Heart left ventricle (tissue), 13 donors: ENCODE measurements at regions not wholly inside any gene's neighbourhood (a gene's known extent, or its start where the extent isn't known, plus 50 kb on each side); places are given as distances from the start of the nearest gene placed in this dataset.

Experiments
- POLR2A ChIP-seq, 2 donors: fragments of 450-650 bp; IDR thresholded peaks; one replicate each; pipeline ENCODE4 v1.6.1; 2017; ENCODE audit warnings: antibody characterized with exemption in 2 of 2, mild to moderate bottlenecking in 2 of 2, moderate library complexity in 2 of 2
- TF ChIP-seq, protein P1 (sequence below), 12 donors: fragments of 200-600 bp; sonication (generic) in 4 of 12; IDR thresholded peaks; one replicate each; pipeline versions ENCODE4 v1.5.0 to v1.8.0; 2018 to 2022; ENCODE audit warnings: antibody characterized with exemption in 12 of 12, mild to moderate bottlenecking in 5 of 12
- donor health status: ischemic (EF 13 %, LVEDD 7.1; RV severe dilation, severe dysfunction).
- donor health status: DM: no; HTN: yes; CAD: no.
- donor health status: DM: no; HTN: no; CAD: no.
- donor health status: ischemic (EF 25% LVEDD 6.9; RV normal size, moderate dysfunction).
- donor health status: ischemic (EF 25% LVEDD 5.7; RV mildly dilated, moderate dysfunction).
- donor health status: ischemic (EF 35%, LVEDD 5.7; RV mildly dilated, moderate dysfunction).
- donor health status: nonischemic (EF 11% LVEDD 7.7; RV severe dilation, severe dysfunction).
- donor health status: DM: yes; HTN: yes; CAD: no.
- donor health status: PGD.
- donor health status: ischemic (EF 29% LVEDD 5.4; RV normal size, mild dysfunction).
- donor health status: nonischemic (EF 23%, LVEDD 6.1; RV moderate dilation, normal function).

GRCh38 chr1:174090471-174090870 lies 68.3 kb upstream of the RC3H1 start:
- TF ChIP-seq, protein P1, sequence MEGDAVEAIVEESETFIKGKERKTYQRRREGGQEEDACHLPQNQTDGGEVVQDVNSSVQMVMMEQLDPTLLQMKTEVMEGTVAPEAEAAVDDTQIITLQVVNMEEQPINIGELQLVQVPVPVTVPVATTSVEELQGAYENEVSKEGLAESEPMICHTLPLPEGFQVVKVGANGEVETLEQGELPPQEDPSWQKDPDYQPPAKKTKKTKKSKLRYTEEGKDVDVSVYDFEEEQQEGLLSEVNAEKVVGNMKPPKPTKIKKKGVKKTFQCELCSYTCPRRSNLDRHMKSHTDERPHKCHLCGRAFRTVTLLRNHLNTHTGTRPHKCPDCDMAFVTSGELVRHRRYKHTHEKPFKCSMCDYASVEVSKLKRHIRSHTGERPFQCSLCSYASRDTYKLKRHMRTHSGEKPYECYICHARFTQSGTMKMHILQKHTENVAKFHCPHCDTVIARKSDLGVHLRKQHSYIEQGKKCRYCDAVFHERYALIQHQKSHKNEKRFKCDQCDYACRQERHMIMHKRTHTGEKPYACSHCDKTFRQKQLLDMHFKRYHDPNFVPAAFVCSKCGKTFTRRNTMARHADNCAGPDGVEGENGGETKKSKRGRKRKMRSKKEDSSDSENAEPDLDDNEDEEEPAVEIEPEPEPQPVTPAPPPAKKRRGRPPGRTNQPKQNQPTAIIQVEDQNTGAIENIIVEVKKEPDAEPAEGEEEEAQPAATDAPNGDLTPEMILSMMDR (IDR thresholded peaks at IDR 0.05), result no peak
- TF ChIP-seq POLR2A (IDR thresholded peaks at IDR 0.05), result no peak
